Osteocyte (in vitro differentiated cells): ENCODE measurements at regions not wholly inside any gene's neighbourhood (a gene's known extent, or its start where the extent isn't known, plus 50 kb on each side); places are given as distances from the start of the nearest gene placed in this dataset.

ENCODE experiments used
- DNase-seq: peaks from one replicate; pipeline ENCODE4 v3.0.0; 2021; ENCODE audit warnings: mixed read lengths; ENCODE audit not compliant: unreplicated experiment; ENCODE audit errors: extremely low spot score
- H3K27ac Mint-ChIP-seq: one replicate; pipeline ENCODE4 v1.8.0; 2021; ENCODE audit warnings: mild to moderate bottlenecking, mixed read lengths; ENCODE audit not compliant: unreplicated experiment
- H3K27me3 Mint-ChIP-seq: one replicate; pipeline ENCODE4 v1.8.0; 2021; ENCODE audit warnings: mixed read lengths; ENCODE audit not compliant: unreplicated experiment
- H3K36me3 Mint-ChIP-seq: one replicate; pipeline ENCODE4 v1.8.0; 2021; ENCODE audit warnings: mixed read lengths; ENCODE audit not compliant: unreplicated experiment
- H3K4me1 Mint-ChIP-seq: one replicate; pipeline ENCODE4 v1.8.0; 2021; ENCODE audit warnings: mixed read lengths; ENCODE audit not compliant: unreplicated experiment
- H3K4me3 Mint-ChIP-seq: one replicate; pipeline ENCODE4 v1.8.0; 2021; ENCODE audit warnings: mild to moderate bottlenecking, moderate library complexity, mixed read lengths; ENCODE audit not compliant: unreplicated experiment
- H3K9me3 Mint-ChIP-seq: one replicate; pipeline ENCODE4 v1.8.0; 2021; ENCODE audit warnings: mixed read lengths; ENCODE audit not compliant: unreplicated experiment
- TF ChIP-seq, protein P1 (sequence below): fragments of 200-600 bp; sonication (generic); IDR thresholded peaks from 2 replicates; pipeline ENCODE4 v1.5.0; 2021; ENCODE audit warnings: antibody characterized with exemption, mild to moderate bottlenecking, moderate library complexity

DNA sequence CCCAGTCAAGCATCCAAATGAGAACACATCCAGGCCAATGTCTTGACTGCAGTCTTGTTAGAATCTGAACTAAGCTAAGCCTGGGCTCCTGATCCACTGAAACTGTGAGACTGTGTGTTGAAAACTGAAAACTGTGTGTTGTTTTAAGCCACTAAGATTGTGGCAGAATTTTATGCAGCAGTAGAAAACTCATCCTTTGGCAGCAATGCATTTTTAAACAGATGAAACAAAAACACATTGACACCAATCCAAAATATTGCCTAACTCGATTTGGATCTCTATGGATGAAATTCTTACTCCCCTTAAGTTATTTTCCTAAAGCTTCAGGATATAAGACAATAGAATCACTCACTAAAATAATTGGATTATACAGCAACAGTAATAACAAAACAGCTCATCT, 202.3 kb upstream of the KLF12 start:
- TF ChIP-seq, protein P1, sequence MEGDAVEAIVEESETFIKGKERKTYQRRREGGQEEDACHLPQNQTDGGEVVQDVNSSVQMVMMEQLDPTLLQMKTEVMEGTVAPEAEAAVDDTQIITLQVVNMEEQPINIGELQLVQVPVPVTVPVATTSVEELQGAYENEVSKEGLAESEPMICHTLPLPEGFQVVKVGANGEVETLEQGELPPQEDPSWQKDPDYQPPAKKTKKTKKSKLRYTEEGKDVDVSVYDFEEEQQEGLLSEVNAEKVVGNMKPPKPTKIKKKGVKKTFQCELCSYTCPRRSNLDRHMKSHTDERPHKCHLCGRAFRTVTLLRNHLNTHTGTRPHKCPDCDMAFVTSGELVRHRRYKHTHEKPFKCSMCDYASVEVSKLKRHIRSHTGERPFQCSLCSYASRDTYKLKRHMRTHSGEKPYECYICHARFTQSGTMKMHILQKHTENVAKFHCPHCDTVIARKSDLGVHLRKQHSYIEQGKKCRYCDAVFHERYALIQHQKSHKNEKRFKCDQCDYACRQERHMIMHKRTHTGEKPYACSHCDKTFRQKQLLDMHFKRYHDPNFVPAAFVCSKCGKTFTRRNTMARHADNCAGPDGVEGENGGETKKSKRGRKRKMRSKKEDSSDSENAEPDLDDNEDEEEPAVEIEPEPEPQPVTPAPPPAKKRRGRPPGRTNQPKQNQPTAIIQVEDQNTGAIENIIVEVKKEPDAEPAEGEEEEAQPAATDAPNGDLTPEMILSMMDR, result no peak
- H3K4me1 Mint-ChIP-seq, result no peaks in the 10 kb centered on the region
- no peak overlapping the region for H3K4me3 Mint-ChIP-seq
- DNase-seq, result no peak
- H3K9me3 Mint-ChIP-seq, result peaks cover 10% of the 10 kb centered on the region
- no peaks in the 10 kb centered on the region for H3K27me3 Mint-ChIP-seq
- H3K36me3 Mint-ChIP-seq, result no peaks in the 10 kb centered on the region
- H3K27ac Mint-ChIP-seq, result no peak overlapping the region

DNA sequence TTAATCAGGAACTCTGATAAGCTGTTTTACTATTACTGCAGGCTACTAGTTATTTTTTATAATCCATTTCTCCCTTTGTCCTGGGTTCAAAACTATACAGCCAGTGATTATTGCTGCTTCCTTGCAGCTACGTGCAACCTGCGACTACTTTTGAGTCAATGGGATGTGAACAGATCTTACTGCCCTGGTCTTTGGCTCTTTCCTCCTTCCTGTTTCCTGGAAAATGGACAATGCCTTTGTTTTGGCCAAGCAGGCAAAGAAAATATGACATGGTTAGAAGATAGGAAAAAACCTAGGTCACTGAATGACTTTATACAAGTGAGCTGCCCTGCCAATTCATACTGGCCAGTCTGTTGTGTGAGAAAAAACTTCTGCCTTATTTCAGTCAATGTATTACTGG, 201.2 kb upstream of the KLF12 start:
- Mint-ChIP-seq H3K36me3 (no peaks in the 10 kb centered on the region), H3K27me3 (no peaks in the 10 kb centered on the region), H3K4me3 (no peak overlapping the region), H3K27ac (no peak overlapping the region), H3K9me3 (peaks cover under 1% of the 10 kb centered on the region), H3K4me1 (peaks cover 1% of the 10 kb centered on the region)
- DNase-seq, result no peak
- TF ChIP-seq, protein P1, result no peak

DNA sequence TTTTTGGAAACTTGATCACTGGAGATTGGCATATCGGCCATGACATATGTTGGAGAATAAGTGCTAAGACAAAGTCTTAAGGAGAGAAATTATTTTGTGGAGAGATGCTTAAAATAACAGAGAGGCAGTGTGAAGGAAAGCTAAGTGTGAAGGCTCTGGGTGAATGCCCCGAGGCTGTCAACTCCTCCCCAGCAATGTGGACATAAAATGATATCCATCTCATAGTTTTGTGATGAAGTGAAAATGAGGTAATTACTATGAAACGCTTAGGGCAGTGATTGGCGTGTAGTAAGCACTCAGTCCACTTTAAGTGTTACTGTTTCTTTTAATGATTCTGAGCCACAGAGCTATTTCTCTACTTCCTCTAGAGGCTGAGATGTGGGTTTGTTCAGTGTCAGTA, 195.8 kb upstream of the KLF12 start:
- peaks cover 20% of the 10 kb centered on the region for H3K4me1 Mint-ChIP-seq
- no peaks in the 10 kb centered on the region for H3K36me3 Mint-ChIP-seq
- DNase-seq, result no peak
- no peaks in the 10 kb centered on the region for H3K27me3 Mint-ChIP-seq
- H3K9me3 Mint-ChIP-seq, result no peaks in the 10 kb centered on the region
- no peak overlapping the region for H3K4me3 Mint-ChIP-seq
- H3K27ac Mint-ChIP-seq, result no peak overlapping the region
- TF ChIP-seq, protein P1, result no peak

DNA sequence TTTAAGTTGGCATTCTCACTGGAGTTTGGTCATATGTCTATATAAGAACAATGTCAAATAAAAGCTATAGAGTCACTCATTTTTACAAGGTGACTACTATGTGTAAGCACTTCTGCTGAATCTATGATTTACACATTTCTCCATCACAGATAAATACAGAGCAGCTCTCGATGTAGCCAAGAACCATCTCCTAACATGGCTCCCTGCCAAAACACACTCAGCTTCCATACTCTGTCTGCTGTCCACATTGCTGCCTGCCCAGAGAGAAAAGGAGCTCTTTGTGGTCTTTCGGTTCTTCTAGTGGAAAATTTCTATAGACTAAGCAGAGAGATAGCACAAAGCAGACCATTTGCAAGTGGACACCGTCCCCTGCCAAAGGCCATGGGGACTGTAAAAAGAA, 190.9 kb upstream of the KLF12 start:
- Mint-ChIP-seq H3K4me3 (peak overlapping the region; percentile 46), H3K4me1 (peaks cover 23% of the 10 kb centered on the region), H3K27me3 (no peaks in the 10 kb centered on the region), H3K27ac (peak overlapping the region; percentile 83), H3K36me3 (no peaks in the 10 kb centered on the region), H3K9me3 (no peaks in the 10 kb centered on the region)
- TF ChIP-seq, protein P1, result peak; percentile 10
- DNase-seq, result no peak

DNA sequence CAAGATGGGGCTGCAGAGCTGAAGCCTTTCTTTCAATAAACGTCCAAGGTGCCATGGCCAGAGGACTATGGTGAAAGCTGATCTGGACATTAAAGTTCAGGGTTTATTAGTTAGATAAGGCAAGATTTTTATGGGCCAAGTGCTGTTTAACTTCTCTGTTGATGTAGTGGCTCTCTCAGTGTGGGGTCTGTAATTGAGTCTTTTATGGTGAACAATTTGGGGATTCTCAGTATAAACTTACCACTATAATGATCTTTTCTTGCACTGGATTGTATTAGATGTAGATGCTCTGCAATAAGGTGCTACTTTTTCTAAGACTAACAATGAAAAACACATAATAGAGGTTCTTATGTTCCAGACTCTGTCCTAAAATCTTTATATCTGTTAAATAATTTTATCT, 190.1 kb upstream of the KLF12 start:
- peaks cover 17% of the 10 kb centered on the region for H3K4me1 Mint-ChIP-seq
- no peaks in the 10 kb centered on the region for H3K36me3 Mint-ChIP-seq
- TF ChIP-seq, protein P1, result no peak
- no peaks in the 10 kb centered on the region for H3K27me3 Mint-ChIP-seq
- H3K27ac Mint-ChIP-seq, result no peak overlapping the region
- H3K9me3 Mint-ChIP-seq, result no peaks in the 10 kb centered on the region
- H3K4me3 Mint-ChIP-seq, result no peak overlapping the region
- DNase-seq, result no peak
